ENCODE measurements at regions not wholly inside any gene's neighbourhood (a gene's known extent, or its start where the extent isn't known, plus 50 kb on each side); places are given as distances from the start of the nearest gene placed in this dataset.

DNA sequence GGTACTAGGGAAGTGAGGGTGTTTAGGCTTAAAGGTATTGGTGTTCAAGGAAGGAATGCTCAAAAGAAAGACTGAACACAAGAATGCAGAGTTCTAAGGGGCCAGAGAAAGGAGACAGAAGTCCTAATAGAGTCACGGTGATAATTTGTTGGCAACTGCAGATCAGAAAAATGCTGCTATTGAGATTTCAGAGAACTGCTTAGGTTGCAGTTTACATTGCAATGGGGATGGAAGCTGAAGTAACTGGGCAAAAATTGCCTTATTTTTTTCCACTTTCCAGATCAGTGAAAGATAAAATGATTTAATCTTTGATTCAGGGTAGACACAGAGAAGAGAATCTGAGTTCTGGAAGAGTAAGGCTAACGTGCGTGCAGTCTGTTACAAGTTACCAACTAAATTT lies 199.8 kb downstream of the SQOR start:
- TF ChIP-seq, protein P1, sequence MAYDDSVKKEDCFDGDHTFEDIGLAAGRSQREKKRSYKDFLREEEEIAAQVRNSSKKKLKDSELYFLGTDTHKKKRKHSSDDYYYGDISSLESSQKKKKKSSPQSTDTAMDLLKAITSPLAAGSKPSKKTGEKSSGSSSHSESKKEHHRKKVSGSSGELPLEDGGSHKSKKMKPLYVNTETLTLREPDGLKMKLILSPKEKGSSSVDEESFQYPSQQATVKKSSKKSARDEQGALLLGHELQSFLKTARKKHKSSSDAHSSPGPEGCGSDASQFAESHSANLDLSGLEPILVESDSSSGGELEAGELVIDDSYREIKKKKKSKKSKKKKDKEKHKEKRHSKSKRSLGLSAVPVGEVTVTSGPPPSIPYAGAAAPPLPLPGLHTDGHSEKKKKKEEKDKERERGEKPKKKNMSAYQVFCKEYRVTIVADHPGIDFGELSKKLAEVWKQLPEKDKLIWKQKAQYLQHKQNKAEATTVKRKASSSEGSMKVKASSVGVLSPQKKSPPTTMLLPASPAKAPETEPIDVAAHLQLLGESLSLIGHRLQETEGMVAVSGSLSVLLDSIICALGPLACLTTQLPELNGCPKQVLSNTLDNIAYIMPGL (CRISPR knock-in tag; IDR thresholded peaks at IDR 0.05) = no peak
- TF ChIP-seq CTCF (IDR thresholded peaks at IDR 0.05) (no peak), CBFB (CRISPR knock-in tag; IDR thresholded peaks at IDR 0.05; ENCODE audit: low read depth) (no peak), FOXJ3 (CRISPR knock-in tag; IDR thresholded peaks at IDR 0.05; ENCODE audit: borderline replicate concordance) (no peak), KAT7 (CRISPR knock-in tag; IDR thresholded peaks at IDR 0.05; ENCODE audit: borderline replicate concordance) (no peak), TCF7 (CRISPR knock-in tag; IDR thresholded peaks at IDR 0.05; ENCODE audit: low read depth) (no peak), USF1 (CRISPR knock-in tag; IDR thresholded peaks at IDR 0.05) (no peak)
- TF ChIP-seq, protein P2, sequence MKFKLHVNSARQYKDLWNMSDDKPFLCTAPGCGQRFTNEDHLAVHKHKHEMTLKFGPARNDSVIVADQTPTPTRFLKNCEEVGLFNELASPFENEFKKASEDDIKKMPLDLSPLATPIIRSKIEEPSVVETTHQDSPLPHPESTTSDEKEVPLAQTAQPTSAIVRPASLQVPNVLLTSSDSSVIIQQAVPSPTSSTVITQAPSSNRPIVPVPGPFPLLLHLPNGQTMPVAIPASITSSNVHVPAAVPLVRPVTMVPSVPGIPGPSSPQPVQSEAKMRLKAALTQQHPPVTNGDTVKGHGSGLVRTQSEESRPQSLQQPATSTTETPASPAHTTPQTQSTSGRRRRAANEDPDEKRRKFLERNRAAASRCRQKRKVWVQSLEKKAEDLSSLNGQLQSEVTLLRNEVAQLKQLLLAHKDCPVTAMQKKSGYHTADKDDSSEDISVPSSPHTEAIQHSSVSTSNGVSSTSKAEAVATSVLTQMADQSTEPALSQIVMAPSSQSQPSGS (CRISPR knock-in tag; IDR thresholded peaks at IDR 0.05; ENCODE audit: borderline replicate concordance, low read depth) = no peak
- TF ChIP-seq, protein P3, sequence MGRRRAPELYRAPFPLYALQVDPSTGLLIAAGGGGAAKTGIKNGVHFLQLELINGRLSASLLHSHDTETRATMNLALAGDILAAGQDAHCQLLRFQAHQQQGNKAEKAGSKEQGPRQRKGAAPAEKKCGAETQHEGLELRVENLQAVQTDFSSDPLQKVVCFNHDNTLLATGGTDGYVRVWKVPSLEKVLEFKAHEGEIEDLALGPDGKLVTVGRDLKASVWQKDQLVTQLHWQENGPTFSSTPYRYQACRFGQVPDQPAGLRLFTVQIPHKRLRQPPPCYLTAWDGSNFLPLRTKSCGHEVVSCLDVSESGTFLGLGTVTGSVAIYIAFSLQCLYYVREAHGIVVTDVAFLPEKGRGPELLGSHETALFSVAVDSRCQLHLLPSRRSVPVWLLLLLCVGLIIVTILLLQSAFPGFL (CRISPR knock-in tag; IDR thresholded peaks at IDR 0.05; ENCODE audit: borderline replicate concordance) = no peak
- TF ChIP-seq, protein P4, sequence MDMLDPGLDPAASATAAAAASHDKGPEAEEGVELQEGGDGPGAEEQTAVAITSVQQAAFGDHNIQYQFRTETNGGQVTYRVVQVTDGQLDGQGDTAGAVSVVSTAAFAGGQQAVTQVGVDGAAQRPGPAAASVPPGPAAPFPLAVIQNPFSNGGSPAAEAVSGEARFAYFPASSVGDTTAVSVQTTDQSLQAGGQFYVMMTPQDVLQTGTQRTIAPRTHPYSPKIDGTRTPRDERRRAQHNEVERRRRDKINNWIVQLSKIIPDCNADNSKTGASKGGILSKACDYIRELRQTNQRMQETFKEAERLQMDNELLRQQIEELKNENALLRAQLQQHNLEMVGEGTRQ (CRISPR knock-in tag; IDR thresholded peaks at IDR 0.05) = no peak
- TF ChIP-seq, protein P5, sequence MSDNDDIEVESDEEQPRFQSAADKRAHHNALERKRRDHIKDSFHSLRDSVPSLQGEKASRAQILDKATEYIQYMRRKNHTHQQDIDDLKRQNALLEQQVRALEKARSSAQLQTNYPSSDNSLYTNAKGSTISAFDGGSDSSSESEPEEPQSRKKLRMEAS (CRISPR knock-in tag; IDR thresholded peaks at IDR 0.05) = no peak
- TF ChIP-seq, protein P6, sequence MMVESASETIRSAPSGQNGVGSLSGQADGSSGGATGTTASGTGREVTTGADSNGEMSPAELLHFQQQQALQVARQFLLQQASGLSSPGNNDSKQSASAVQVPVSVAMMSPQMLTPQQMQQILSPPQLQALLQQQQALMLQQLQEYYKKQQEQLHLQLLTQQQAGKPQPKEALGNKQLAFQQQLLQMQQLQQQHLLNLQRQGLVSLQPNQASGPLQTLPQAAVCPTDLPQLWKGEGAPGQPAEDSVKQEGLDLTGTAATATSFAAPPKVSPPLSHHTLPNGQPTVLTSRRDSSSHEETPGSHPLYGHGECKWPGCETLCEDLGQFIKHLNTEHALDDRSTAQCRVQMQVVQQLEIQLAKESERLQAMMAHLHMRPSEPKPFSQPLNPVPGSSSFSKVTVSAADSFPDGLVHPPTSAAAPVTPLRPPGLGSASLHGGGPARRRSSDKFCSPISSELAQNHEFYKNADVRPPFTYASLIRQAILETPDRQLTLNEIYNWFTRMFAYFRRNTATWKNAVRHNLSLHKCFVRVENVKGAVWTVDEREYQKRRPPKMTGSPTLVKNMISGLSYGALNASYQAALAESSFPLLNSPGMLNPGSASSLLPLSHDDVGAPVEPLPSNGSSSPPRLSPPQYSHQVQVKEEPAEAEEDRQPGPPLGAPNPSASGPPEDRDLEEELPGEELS (CRISPR knock-in tag; IDR thresholded peaks at IDR 0.05) = no peak
- TF ChIP-seq, protein P7, sequence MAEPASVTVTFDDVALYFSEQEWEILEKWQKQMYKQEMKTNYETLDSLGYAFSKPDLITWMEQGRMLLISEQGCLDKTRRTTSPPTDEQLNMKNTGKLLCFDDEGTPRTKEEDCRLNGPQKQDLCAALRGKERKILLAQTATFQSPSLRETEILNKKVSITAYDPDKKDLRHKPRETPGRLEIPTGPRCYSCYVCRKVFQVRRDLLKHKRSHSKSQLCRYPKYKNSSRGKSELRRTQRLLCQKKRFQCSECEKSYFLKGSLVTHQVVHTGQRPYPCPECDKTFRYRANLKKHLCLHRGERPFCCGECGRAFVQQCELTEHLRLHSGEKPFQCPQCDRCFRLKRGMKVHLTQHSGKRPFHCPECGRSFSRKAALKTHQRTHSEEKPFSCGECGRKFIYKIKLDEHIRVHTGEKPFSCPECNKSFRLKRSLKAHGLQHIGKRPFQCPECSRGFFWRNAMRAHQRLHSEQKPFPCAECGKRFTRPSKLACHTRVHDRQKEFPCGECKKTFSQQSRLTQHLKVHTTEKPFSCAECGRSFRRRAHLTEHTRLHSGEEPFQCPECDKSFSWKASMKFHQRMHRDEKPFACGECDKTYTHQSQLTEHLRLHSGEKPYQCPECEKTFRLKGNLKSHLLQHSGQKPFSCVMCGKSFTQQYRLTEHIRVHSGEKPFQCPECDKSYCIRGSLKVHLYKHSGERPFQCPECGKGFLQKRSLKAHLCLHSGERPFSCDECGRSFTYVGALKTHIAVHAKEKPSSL (CRISPR knock-in tag; conservative IDR thresholded peaks at IDR 0.05) = no peak
- TF ChIP-seq, protein P8, sequence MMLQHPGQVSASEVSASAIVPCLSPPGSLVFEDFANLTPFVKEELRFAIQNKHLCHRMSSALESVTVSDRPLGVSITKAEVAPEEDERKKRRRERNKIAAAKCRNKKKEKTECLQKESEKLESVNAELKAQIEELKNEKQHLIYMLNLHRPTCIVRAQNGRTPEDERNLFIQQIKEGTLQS (CRISPR knock-in tag; conservative IDR thresholded peaks at IDR 0.05) = no peak

Measured in WTC11 (cell line).